VCaP (cell line): ENCODE measurements at regions not wholly inside any gene's neighbourhood (a gene's known extent, or its start where the extent isn't known, plus 50 kb on each side); places are given as distances from the start of the nearest gene placed in this dataset.

ENCODE experiments used
- H3K27ac ChIP-seq: fragments of 450-650 bp; 2 replicates; pipeline ENCODE4 v1.5.1; 2017
- TF ChIP-seq, protein P1 (sequence below): fragments of 450-650 bp; conservative IDR thresholded peaks from 2 replicates; pipeline ENCODE4 v1.5.1; 2017; ENCODE audit warnings: mild to moderate bottlenecking, moderate library complexity

DNA sequence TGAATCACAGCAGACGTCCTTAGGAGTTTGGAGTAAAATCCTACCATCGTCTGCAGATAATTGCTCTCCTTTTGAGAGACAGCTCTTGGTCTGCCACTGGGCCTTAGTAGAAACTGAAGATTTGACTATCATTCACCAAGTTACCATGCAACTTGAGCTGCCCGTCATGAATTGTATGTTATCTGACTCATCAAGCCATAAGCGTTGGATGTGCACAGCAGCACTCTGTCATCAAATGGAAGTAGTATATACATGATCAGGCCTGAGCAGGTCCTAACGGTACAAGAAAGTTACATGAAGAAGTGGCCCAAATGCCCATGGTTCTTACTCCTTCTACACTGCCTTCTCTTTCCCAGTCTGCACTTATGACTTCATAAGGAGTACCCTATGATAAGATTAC, 317.8 kb downstream of the GPATCH2 start:
- TF ChIP-seq, protein P1, sequence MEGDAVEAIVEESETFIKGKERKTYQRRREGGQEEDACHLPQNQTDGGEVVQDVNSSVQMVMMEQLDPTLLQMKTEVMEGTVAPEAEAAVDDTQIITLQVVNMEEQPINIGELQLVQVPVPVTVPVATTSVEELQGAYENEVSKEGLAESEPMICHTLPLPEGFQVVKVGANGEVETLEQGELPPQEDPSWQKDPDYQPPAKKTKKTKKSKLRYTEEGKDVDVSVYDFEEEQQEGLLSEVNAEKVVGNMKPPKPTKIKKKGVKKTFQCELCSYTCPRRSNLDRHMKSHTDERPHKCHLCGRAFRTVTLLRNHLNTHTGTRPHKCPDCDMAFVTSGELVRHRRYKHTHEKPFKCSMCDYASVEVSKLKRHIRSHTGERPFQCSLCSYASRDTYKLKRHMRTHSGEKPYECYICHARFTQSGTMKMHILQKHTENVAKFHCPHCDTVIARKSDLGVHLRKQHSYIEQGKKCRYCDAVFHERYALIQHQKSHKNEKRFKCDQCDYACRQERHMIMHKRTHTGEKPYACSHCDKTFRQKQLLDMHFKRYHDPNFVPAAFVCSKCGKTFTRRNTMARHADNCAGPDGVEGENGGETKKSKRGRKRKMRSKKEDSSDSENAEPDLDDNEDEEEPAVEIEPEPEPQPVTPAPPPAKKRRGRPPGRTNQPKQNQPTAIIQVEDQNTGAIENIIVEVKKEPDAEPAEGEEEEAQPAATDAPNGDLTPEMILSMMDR: no peak

DNA sequence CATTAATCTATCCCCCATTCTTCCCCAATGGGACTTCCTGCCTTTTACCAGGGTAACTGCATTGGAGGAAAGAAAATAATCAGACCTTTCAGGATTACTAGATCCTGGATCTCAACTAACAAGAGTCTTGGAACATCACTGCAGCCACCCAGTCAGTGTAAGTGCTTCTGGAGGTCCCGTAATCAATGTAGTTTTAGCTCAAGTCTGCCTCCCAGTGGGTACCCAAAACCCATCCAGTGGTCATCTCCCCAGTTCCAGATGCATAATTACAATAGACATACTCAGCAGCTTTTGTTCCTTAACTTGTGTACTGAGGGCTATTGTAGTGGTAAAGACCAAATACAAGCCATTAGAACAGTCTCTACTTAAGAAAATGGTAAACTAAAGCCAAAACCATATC, 319.1 kb downstream of the GPATCH2 start:
- no peak overlapping the region for H3K27ac ChIP-seq
- TF ChIP-seq, protein P1: no peak

More for the DNA sequence above, 317.8 kb downstream of the GPATCH2 start:
- no peak overlapping the region for H3K27ac ChIP-seq

DNA sequence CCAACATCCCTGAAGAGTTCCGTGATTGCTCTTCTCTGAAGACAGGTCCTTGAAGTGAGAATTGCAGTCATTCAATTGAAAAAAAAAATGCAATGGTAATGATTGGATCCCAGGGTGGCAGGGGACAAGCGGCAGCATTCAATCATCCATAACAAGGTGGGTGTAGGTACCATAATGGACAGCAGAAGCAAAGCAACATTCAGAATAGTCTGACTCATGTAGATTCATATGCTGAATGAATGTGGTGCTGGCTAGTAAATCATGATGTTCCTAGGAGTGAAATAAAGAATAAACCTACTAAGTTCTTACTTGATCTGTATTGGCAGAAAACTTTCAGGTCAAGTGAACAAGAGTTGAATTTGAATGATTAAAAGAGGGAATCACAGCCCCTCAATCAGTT, 319.6 kb downstream of the GPATCH2 start:
- TF ChIP-seq, protein P1: no peak
- no peak overlapping the region for H3K27ac ChIP-seq

DNA sequence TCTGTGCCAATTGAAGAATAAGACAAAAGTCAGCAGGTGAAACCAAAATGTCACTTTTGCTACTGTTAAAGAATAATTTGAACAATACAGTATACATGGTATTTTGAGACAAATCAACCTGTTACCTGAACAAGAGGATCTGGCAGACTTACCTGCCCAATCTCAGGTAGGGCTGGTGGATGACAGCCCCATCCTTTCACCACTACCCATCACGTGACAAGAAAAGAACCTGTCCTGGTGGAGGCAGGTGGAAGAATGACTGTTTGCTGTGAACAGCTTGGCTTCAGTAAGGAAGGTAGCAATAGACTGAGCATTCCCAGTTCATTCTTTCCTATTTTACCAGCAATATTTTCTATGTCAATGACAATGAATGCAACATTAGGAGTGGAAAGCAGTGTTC, 349.6 kb downstream of the GPATCH2 start:
- H3K27ac ChIP-seq: no peak overlapping the region
- TF ChIP-seq, protein P1: no peak

DNA sequence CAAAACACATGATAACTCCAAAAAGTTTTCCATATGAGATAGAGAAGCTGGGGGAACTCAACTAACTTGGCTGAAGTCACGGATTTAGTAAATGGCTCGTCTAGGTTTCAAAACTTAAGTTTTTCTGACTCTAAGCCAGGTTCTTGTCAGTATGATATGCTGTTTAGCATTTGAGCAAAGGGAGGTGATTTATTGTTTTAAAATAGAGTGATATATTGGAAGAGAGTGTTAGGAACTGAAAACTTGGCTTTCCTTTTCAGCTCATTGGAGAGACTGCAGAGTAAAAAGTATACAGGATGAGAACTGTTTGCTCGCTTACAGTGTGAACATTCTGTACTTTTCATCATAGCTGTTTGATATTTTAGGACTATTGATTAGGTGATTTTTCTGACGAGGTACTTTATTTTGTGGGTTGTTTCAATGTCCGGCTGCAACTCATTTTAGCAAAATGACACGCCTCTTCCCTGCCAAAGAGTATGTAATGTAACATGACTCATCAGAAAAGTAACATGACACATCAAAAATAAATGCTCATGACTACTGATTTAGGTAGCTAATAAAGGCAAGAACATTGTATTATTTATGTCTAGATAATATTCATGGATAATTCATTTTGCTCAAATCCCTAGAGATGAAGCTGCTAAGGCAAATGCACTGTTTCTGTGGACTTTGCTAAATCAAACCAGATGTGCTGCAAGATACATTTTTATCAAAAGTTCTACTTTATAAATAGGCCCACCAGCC, 355.1 kb downstream of the GPATCH2 start:
- no peak overlapping the region for H3K27ac ChIP-seq
- TF ChIP-seq, protein P1: no peak

DNA sequence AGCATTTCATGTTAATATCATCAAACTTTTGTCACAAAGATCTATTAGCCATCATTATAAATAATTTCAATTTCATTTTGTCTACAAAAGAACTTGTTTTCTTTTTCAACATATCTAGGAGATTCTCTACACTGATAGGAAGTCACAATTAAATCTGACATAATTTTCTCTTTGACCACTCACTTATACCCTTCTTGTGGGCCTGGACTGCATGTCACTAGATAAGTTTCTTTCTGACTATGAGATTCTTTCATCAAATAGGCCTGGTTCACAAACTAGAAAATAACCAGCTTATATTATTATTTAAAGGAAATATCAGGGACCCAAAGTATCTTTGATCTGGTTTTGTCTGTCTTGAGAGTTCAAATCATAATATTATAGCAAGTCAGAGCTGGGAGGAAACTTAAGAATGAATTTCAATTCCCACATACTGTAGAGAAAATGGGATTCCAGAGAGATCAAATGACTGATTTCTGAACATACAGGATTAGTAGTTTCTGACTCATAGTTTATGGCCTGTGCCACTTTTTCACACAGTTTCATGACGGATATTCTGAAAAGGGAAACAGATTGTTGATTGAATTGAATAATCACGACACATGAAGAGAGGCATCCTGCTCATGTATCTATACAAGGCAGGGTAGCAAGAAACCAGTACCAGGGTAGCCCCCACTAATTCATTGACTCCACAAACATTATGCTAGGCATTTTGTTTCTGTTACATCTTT, 355.8 kb downstream of the GPATCH2 start:
- H3K27ac ChIP-seq: no peak overlapping the region
- TF ChIP-seq, protein P1: no peak

DNA sequence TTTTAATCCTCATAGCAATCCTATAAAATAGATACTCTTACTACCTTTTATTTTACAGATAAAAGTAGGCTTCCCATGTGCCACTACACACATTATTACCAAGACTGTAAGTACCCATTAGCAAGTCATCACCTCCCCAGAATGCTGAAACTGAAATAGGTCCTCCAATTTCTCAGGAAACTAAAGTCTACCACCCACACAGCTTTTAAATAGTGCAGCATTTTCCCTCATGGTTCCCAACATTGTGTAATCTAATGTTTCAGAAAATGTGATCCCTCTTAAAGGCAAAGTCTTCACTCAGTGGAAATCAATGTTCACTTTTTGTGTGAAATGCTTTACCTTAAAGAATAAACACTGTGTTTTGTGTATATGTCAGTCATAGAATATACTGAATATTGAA, 356.5 kb downstream of the GPATCH2 start:
- TF ChIP-seq, protein P1: no peak
- H3K27ac ChIP-seq: no peak overlapping the region
